ENCODE measurements at regions not wholly inside any gene's neighbourhood (a gene's known extent, or its start where the extent isn't known, plus 50 kb on each side); places are given as distances from the start of the nearest gene placed in this dataset.
"Not testable (repeated sequence)": the region's sequence is repeated elsewhere in the genome, so short reads cannot be mapped to it uniquely, and the experiment has no call there.

DNA sequence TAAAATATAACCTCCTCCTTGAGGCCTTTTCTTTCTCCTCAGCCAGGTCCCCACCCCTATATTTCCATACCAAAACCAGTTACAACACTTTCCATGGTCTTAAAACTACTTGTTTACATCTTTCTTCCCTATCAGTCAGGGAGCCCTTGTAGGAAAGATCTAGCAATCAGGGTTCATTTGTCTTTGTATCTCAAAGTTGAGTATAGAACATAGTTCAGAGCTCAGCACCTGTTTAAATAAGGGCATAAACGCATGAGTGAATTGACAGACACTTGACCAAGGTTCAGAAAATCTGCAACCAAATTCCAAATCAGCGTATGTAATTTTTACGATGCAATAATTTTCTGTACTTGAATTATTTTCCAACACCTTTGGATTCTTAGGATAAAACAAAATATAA lies 352.2 kb upstream of the MAGEB16 start:
- no peak overlapping the region for H3K27ac ChIP-seq (ENCODE audit: low read depth in 2 of 2, low read length in 1 of 2)
- 68 to 78% methylated on average over 3 of the region's 3 CpGs for WGBS, 2 donors
- H3K4me3 ChIP-seq (ENCODE audit: low read depth in 1 of 2, low read length in 2 of 2) = no peak overlapping the region
- no peaks in the 10 kb centered on the region for H3K27me3 ChIP-seq (ENCODE audit: control insufficient read depth in 1 of 2, insufficient read depth in 2 of 2, low read length in 2 of 2)
- H3K36me3 ChIP-seq (ENCODE audit: control insufficient read depth in 2 of 2, insufficient read depth in 2 of 2, low read length in 1 of 2) = no peaks in the 10 kb centered on the region
- H3K4me1 ChIP-seq (ENCODE audit: control insufficient read depth in 2 of 2, insufficient read depth in 2 of 2, low read length in 1 of 2) = no peaks in the 10 kb centered on the region
- H3K9me3 ChIP-seq (ENCODE audit: control insufficient read depth in 2 of 2, insufficient read depth in 1 of 2, low read depth in 1 of 2, low read length in 1 of 2) = no peaks in the 10 kb centered on the region

DNA sequence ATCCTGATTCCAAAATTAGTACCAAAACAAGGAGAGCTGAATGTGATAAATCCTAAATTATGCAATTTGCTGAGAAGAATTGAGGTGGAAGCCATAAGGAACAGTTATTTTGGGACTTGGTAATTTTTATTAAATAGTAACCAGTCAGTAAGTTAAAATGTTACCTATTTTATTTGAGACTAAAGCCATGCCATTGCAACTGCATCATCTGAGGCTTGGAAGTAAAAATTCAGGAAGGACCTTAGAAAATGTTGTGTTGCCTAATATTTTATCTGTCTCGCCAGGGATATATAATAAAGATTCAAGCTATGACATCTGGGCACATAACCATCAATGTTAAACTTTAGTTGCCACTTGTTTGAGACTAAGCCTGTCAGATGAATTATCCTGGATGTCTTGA lies 341.3 kb upstream of the MAGEB16 start:
- H3K27me3 ChIP-seq (ENCODE audit: control insufficient read depth in 1 of 2, insufficient read depth in 2 of 2, low read length in 2 of 2) = no peaks in the 10 kb centered on the region
- H3K27ac ChIP-seq (ENCODE audit: low read depth in 2 of 2, low read length in 1 of 2) = no peak overlapping the region
- H3K36me3 ChIP-seq (ENCODE audit: control insufficient read depth in 2 of 2, insufficient read depth in 2 of 2, low read length in 1 of 2) = no peaks in the 10 kb centered on the region
- H3K4me1 ChIP-seq (ENCODE audit: control insufficient read depth in 2 of 2, insufficient read depth in 2 of 2, low read length in 1 of 2) = no peaks in the 10 kb centered on the region
- H3K4me3 ChIP-seq (ENCODE audit: low read depth in 1 of 2, low read length in 2 of 2) = no peak overlapping the region
- 78 to 80% methylated on average over 1 of the region's 1 CpG for WGBS, 2 donors
- no peaks in the 10 kb centered on the region for H3K9me3 ChIP-seq (ENCODE audit: control insufficient read depth in 2 of 2, insufficient read depth in 1 of 2, low read depth in 1 of 2, low read length in 1 of 2)

- Histone ChIP-seq H3K36me3 (ENCODE audit: control insufficient read depth in 2 of 2, insufficient read depth in 2 of 2, low read length in 1 of 2) (no peaks in the 10 kb centered on the region), H3K9me3 (ENCODE audit: control insufficient read depth in 2 of 2, insufficient read depth in 1 of 2, low read depth in 1 of 2, low read length in 1 of 2) (no peaks in the 10 kb centered on the region), H3K4me3 (ENCODE audit: low read depth in 1 of 2, low read length in 2 of 2) (no peak overlapping the region), H3K4me1 (ENCODE audit: control insufficient read depth in 2 of 2, insufficient read depth in 2 of 2, low read length in 1 of 2) (no peaks in the 10 kb centered on the region), H3K27me3 (ENCODE audit: control insufficient read depth in 1 of 2, insufficient read depth in 2 of 2, low read length in 2 of 2) (no peaks in the 10 kb centered on the region), H3K27ac (ENCODE audit: low read depth in 2 of 2, low read length in 1 of 2) (no peak overlapping the region)
Observed at GRCh38 chrX:35458142-35458541, 340.0 kb upstream of the MAGEB16 start.

DNA sequence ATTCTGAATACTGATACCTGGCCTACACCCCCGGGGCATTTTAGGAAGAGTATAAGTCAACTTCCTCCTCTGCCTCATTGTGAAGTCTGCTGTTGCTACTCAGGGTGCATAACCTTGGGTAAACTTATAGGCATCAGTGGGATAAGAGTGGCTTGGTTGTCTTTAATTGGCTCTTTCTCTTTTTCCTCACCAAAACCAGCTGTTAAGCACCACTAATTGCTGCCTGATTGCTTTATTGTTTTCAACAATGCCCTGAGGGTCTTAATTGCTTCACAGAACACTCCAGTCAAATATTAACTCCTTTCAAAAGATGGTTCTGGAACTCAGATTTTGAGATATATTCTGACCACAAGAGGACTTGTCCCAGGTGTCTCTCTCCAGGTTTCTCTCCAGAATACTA lies 337.0 kb upstream of the MAGEB16 start:
- H3K36me3 ChIP-seq (ENCODE audit: control insufficient read depth in 2 of 2, insufficient read depth in 2 of 2, low read length in 1 of 2) = no peaks in the 10 kb centered on the region
- H3K9me3 ChIP-seq (ENCODE audit: control insufficient read depth in 2 of 2, insufficient read depth in 1 of 2, low read depth in 1 of 2, low read length in 1 of 2) = no peaks in the 10 kb centered on the region
- no peak overlapping the region for H3K27ac ChIP-seq (ENCODE audit: low read depth in 2 of 2, low read length in 1 of 2)
- H3K4me3 ChIP-seq (ENCODE audit: low read depth in 1 of 2, low read length in 2 of 2) = no peak overlapping the region
- no peaks in the 10 kb centered on the region for H3K4me1 ChIP-seq (ENCODE audit: control insufficient read depth in 2 of 2, insufficient read depth in 2 of 2, low read length in 1 of 2)
- no peaks in the 10 kb centered on the region for H3K27me3 ChIP-seq (ENCODE audit: control insufficient read depth in 1 of 2, insufficient read depth in 2 of 2, low read length in 2 of 2)
- 53 to 84% methylated on average over 1 of the region's 1 CpG for WGBS, 2 donors

GRCh38 chrX:35496671-35497070 lies 301.5 kb upstream of the MAGEB16 start:
- not testable (repeated sequence) for H3K27ac ChIP-seq (ENCODE audit: low read depth in 2 of 2, low read length in 1 of 2); H3K36me3 ChIP-seq (ENCODE audit: control insufficient read depth in 2 of 2, insufficient read depth in 2 of 2, low read length in 1 of 2); H3K27me3 ChIP-seq (ENCODE audit: control insufficient read depth in 1 of 2, insufficient read depth in 2 of 2, low read length in 2 of 2); H3K4me1 ChIP-seq (ENCODE audit: control insufficient read depth in 2 of 2, insufficient read depth in 2 of 2, low read length in 1 of 2); H3K4me3 ChIP-seq (ENCODE audit: low read depth in 1 of 2, low read length in 2 of 2); H3K9me3 ChIP-seq (ENCODE audit: control insufficient read depth in 2 of 2, insufficient read depth in 1 of 2, low read depth in 1 of 2, low read length in 1 of 2)
- 69 to 74% methylated on average over 7 of the region's 7 CpGs for WGBS, 2 donors

GRCh38 chrX:35497453-35497852 lies 300.7 kb upstream of the MAGEB16 start:
- H3K4me3 ChIP-seq (ENCODE audit: low read depth in 1 of 2, low read length in 2 of 2); H3K27ac ChIP-seq (ENCODE audit: low read depth in 2 of 2, low read length in 1 of 2); H3K36me3 ChIP-seq (ENCODE audit: control insufficient read depth in 2 of 2, insufficient read depth in 2 of 2, low read length in 1 of 2); H3K9me3 ChIP-seq (ENCODE audit: control insufficient read depth in 2 of 2, insufficient read depth in 1 of 2, low read depth in 1 of 2, low read length in 1 of 2); H3K27me3 ChIP-seq (ENCODE audit: control insufficient read depth in 1 of 2, insufficient read depth in 2 of 2, low read length in 2 of 2); H3K4me1 ChIP-seq (ENCODE audit: control insufficient read depth in 2 of 2, insufficient read depth in 2 of 2, low read length in 1 of 2): not testable (repeated sequence)
- WGBS, 2 donors = 49 to 69% methylated on average over 7 of the region's 7 CpGs

DNA sequence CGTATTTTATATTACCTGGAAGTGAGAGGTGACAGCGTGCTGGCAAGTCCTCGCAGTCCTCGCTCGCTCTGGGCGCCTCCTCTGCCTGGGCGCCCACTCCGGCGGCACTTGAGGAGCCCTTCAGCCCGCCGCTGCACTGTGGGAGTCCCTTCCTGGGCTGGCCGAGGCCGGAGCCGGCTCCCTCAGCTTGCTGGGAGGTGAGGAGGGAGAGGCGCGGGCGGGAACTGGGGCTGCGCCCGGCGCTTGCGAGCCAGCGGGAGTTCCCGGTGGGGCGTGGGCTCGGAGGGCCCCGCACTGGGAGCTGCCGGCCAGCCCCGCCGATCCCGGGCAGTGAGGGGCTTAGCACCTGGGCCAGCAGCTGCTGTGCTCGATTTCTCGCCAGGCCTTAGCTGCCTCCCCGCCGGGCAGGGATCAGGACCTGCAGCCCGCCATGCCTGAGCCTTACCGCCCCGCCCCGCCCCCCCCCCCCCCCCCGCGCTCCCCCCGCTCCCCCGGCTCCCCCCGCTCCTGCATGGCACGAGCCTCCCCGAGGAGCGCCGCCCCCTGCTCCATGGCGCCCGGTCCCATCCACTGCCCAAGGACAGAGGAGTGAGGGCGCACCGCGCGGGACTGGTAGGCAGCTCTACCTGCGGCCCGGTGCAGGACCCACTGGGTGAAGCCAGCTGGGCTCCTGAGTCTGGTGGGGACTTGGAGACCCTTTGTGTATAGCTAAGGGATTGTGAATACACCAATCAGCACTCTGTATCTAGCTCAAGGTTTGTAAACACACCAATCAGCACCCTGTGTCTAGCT lies 298.9 kb upstream of the MAGEB16 start:
- 92 to 96% methylated on average over 21 to 55 of the region's 55 CpGs for WGBS, 2 donors
- Histone ChIP-seq H3K36me3 (ENCODE audit: control insufficient read depth in 2 of 2, insufficient read depth in 2 of 2, low read length in 1 of 2) (no peaks in the 10 kb centered on the region), H3K9me3 (ENCODE audit: control insufficient read depth in 2 of 2, insufficient read depth in 1 of 2, low read depth in 1 of 2, low read length in 1 of 2) (no peaks in the 10 kb centered on the region), H3K4me3 (ENCODE audit: low read depth in 1 of 2, low read length in 2 of 2) (no peak overlapping the region), H3K27me3 (ENCODE audit: control insufficient read depth in 1 of 2, insufficient read depth in 2 of 2, low read length in 2 of 2) (no peaks in the 10 kb centered on the region), H3K27ac (ENCODE audit: low read depth in 2 of 2, low read length in 1 of 2) (no peak overlapping the region), H3K4me1 (ENCODE audit: control insufficient read depth in 2 of 2, insufficient read depth in 2 of 2, low read length in 1 of 2) (no peaks in the 10 kb centered on the region)

DNA sequence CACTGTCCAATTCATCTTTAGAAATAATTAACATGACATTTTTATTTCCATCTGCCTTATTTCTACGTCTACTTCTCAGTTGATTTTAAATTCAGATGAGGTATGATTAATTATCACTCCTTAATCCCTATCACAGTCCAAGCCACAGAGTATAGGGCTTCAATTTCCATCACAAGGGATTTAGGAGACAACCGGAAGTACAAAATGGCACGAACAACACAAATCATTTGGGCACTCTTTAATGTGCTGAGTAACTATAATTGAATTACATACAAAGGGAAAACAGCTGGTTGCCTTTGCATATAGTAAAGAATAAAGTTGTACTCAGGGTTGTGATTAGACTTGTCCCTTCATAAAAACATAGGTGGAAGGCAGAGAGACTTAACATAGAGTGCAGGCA lies 290.4 kb upstream of the MAGEB16 start:
- no peaks in the 10 kb centered on the region for H3K4me1 ChIP-seq (ENCODE audit: control insufficient read depth in 2 of 2, insufficient read depth in 2 of 2, low read length in 1 of 2)
- no peaks in the 10 kb centered on the region for H3K27me3 ChIP-seq (ENCODE audit: control insufficient read depth in 1 of 2, insufficient read depth in 2 of 2, low read length in 2 of 2)
- no peaks in the 10 kb centered on the region for H3K36me3 ChIP-seq (ENCODE audit: control insufficient read depth in 2 of 2, insufficient read depth in 2 of 2, low read length in 1 of 2)
- no peak overlapping the region for H3K4me3 ChIP-seq (ENCODE audit: low read depth in 1 of 2, low read length in 2 of 2)
- 35 to 50% methylated on average over 3 of the region's 3 CpGs for WGBS, 2 donors
- no peak overlapping the region for H3K27ac ChIP-seq (ENCODE audit: low read depth in 2 of 2, low read length in 1 of 2)
- no peaks in the 10 kb centered on the region for H3K9me3 ChIP-seq (ENCODE audit: control insufficient read depth in 2 of 2, insufficient read depth in 1 of 2, low read depth in 1 of 2, low read length in 1 of 2)

- not testable (repeated sequence) for H3K9me3 ChIP-seq (ENCODE audit: control insufficient read depth in 2 of 2, insufficient read depth in 1 of 2, low read depth in 1 of 2, low read length in 1 of 2); H3K4me3 ChIP-seq (ENCODE audit: low read depth in 1 of 2, low read length in 2 of 2)
- WGBS, 2 donors = 87 to 91% methylated on average over 8 of the region's 8 CpGs
Observed at GRCh38 chrX:35548003-35548402, 250.1 kb upstream of the MAGEB16 start.

GRCh38 chrX:35557916-35558315 lies 240.2 kb upstream of the MAGEB16 start:
- Histone ChIP-seq H3K36me3 (ENCODE audit: control insufficient read depth in 2 of 2, insufficient read depth in 2 of 2, low read length in 1 of 2) (no peaks in the 10 kb centered on the region), H3K4me3 (ENCODE audit: low read depth in 1 of 2, low read length in 2 of 2) (no peak overlapping the region), H3K27ac (ENCODE audit: low read depth in 2 of 2, low read length in 1 of 2) (no peak overlapping the region), H3K27me3 (ENCODE audit: control insufficient read depth in 1 of 2, insufficient read depth in 2 of 2, low read length in 2 of 2) (no peaks in the 10 kb centered on the region), H3K9me3 (ENCODE audit: control insufficient read depth in 2 of 2, insufficient read depth in 1 of 2, low read depth in 1 of 2, low read length in 1 of 2) (no peaks in the 10 kb centered on the region), H3K4me1 (ENCODE audit: control insufficient read depth in 2 of 2, insufficient read depth in 2 of 2, low read length in 1 of 2) (no peaks in the 10 kb centered on the region)
- 51 to 81% methylated on average over 1 of the region's 1 CpG for WGBS, 2 donors

More at GRCh38 chrX:35548003-35548402, 250.1 kb upstream of the MAGEB16 start:
- not testable (repeated sequence) for H3K36me3 ChIP-seq (ENCODE audit: control insufficient read depth in 2 of 2, insufficient read depth in 2 of 2, low read length in 1 of 2); H3K27me3 ChIP-seq (ENCODE audit: control insufficient read depth in 1 of 2, insufficient read depth in 2 of 2, low read length in 2 of 2); H3K4me1 ChIP-seq (ENCODE audit: control insufficient read depth in 2 of 2, insufficient read depth in 2 of 2, low read length in 1 of 2); H3K27ac ChIP-seq (ENCODE audit: low read depth in 2 of 2, low read length in 1 of 2)

Data from esophagus (tissue), 2 donors.